A549 (cell line): ENCODE measurements at regions not wholly inside any gene's neighbourhood (a gene's known extent, or its start where the extent isn't known, plus 50 kb on each side); places are given as distances from the start of the nearest gene placed in this dataset.
A peak's percentile ranks its signal among the peaks of the same experiment; 100 is the strongest.

Source experiments
- ATAC-seq, 2 experiments: fragments of 200-7000 bp in 1 of 2; fragments of >200 bp in 1 of 2; cut with Nextera tagmentation in 1 of 2; cut with Tn5 transposase in 1 of 2; 3 replicates each; pipeline versions ENCODE4 v1.8.0 to v1.9.1; 2018 to 2020; ENCODE audit warnings: mild to moderate bottlenecking in 1 of 2, moderate library complexity in 1 of 2
- CTCF ChIA-PET: fragments of 300-600 bp; sonication (Branson Sonifier 250); formaldehyde crosslinking; extraction: SDS; loops from one replicate; lab custom pipeline; 2021; ENCODE audit warnings: antibody characterized with exemption, inconsistent platforms; lab: Yijun Ruan, JAX
- POLR2A ChIA-PET: fragments of 350-600 bp; formaldehyde crosslinking; extraction: SDS; loops from one replicate; lab custom pipeline; 2021; ENCODE audit warnings: antibody characterized with exemption, inconsistent platforms; lab: Yijun Ruan, JAX
- DNase-seq, 2 experiments: peaks; one replicate each; pipeline versions ENCODE4 v3.0.0 to v3.0.0-alpha.2; 2011 to 2016; ENCODE audit warnings: low read depth in 1 of 2, low spot score in 1 of 2
- FAIRE-seq: peaks from 2 replicates; lab custom pipeline; 2011; peaks lifted over from hg19 to GRCh38; lab: Jason Lieb, UNC
- H3K27ac ChIP-seq, 2 experiments: fragments of >200 bp; sonication (Bioruptor Twin); formaldehyde crosslinking; 3 replicates each; pipeline ENCODE4 v1.5.1; 2016 to 2017
- H3K4me1 ChIP-seq: fragments of >200 bp; sonication (Bioruptor Twin); formaldehyde crosslinking; 3 replicates; pipeline ENCODE4 v1.6.1; 2016
- H3K4me2 ChIP-seq: fragments of >200 bp; sonication (Bioruptor Twin); formaldehyde crosslinking; 3 replicates; pipeline ENCODE4 v1.6.1; 2016
- H3K4me3 ChIP-seq: fragments of >200 bp; sonication (Bioruptor Twin); formaldehyde crosslinking; 3 replicates; pipeline ENCODE4 v1.5.1; 2016
- H3K9me3 ChIP-seq: fragments of >200 bp; sonication (Bioruptor Twin); formaldehyde crosslinking; 3 replicates; pipeline ENCODE4 v1.6.1; 2016
- CEBPB ChIP-seq, 2 experiments: fragments of >200 bp in 1 of 2; sonication (Bioruptor Twin) in 1 of 2; formaldehyde crosslinking in 1 of 2; IDR thresholded peaks; 2 replicates each; pipeline ENCODE4 v1.6.1; 2012 to 2016
- EP300 ChIP-seq, 2 experiments: fragments of >200 bp; sonication (Bioruptor Twin); formaldehyde crosslinking; IDR thresholded peaks; 2 replicates in 1 of 2; 3 replicates in 1 of 2; pipeline ENCODE4 v1.6.1; 2016 to 2017
- GATA3 ChIP-seq: IDR thresholded peaks from 2 replicates; pipeline ENCODE4 v1.6.1; 2012; ENCODE audit warnings: borderline replicate concordance
- HEYL ChIP-seq: fragments of 250-450 bp; sonication (Bioruptor Pico); IDR thresholded peaks from 2 replicates; pipeline ENCODE4 v1.8.0; 2021; ENCODE audit warnings: mild to moderate bottlenecking, moderate library complexity
- HOXA7 ChIP-seq: fragments of 250-450 bp; sonication (Bioruptor Pico); IDR thresholded peaks from 2 replicates; pipeline ENCODE4 v1.5.0; 2020; ENCODE audit warnings: mild to moderate bottlenecking, moderate library complexity
- HOXB13 ChIP-seq: fragments of 250-450 bp; sonication (Bioruptor Pico); IDR thresholded peaks from 2 replicates; pipeline ENCODE4 v1.5.0; 2020; ENCODE audit warnings: low read depth, mild to moderate bottlenecking, moderate library complexity
- HOXB5 ChIP-seq: fragments of 250-450 bp; sonication (Bioruptor Pico); IDR thresholded peaks from 2 replicates; pipeline ENCODE4 v1.5.0; 2020; ENCODE audit warnings: mild to moderate bottlenecking, moderate library complexity
- JUN ChIP-seq, 2 experiments: fragments of >200 bp; sonication (Bioruptor Twin); formaldehyde crosslinking; IDR thresholded peaks; 2 replicates in 1 of 2; 3 replicates in 1 of 2; pipeline ENCODE4 v1.6.1; 2016 to 2017
- JUNB ChIP-seq: fragments of >200 bp; sonication (Bioruptor Twin); formaldehyde crosslinking; IDR thresholded peaks from 2 replicates; pipeline ENCODE4 v1.6.1; 2016
- KDM1A ChIP-seq: fragments of 200-600 bp; sonication (generic); IDR thresholded peaks from 2 replicates; pipeline ENCODE4 v1.6.1; 2016; ENCODE audit warnings: low read depth, mild to moderate bottlenecking
- MAZ ChIP-seq: fragments of 150-350 bp; IDR thresholded peaks from 2 replicates; pipeline ENCODE4 v1.6.1; 2014; ENCODE audit warnings: antibody characterized with exemption, low read depth, low read length, borderline replicate concordance
- NPAS2 ChIP-seq: fragments of 250-450 bp; sonication (Bioruptor Pico); IDR thresholded peaks from 2 replicates; pipeline ENCODE4 v1.8.0; 2022; ENCODE audit warnings: mild to moderate bottlenecking, moderate library complexity, borderline replicate concordance
- RNF2 ChIP-seq: fragments of 200-600 bp; sonication (generic); IDR thresholded peaks from 2 replicates; pipeline ENCODE4 v1.6.1; 2016; ENCODE audit warnings: low read depth, mild to moderate bottlenecking, antibody characterized with exemption, moderate library complexity, borderline replicate concordance
- SMC3 ChIP-seq: fragments of >200 bp; sonication (Bioruptor Twin); formaldehyde crosslinking; IDR thresholded peaks from 3 replicates; pipeline ENCODE4 v1.6.1; 2018; ENCODE audit warnings: inconsistent platforms
- SREBF2 ChIP-seq: fragments of 450-650 bp; IDR thresholded peaks from 2 replicates; pipeline ENCODE4 v1.6.1; 2014; ENCODE audit warnings: mild to moderate bottlenecking, moderate library complexity
- TFCP2L1 ChIP-seq: fragments of 250-450 bp; sonication (Bioruptor Pico); IDR thresholded peaks from 2 replicates; pipeline ENCODE4 v1.5.0; 2021; ENCODE audit warnings: mild to moderate bottlenecking
- ZFP36 ChIP-seq: fragments of 450-650 bp; IDR thresholded peaks from 2 replicates; pipeline ENCODE4 v1.6.1; 2014; ENCODE audit warnings: borderline replicate concordance; ENCODE audit not compliant: partially characterized antibody
- WGBS: methylation state at CpG from one replicate; pipeline ENCODE4 v1.1.6; 2017; ENCODE audit errors: missing lambda C conversion rate; 5-methylcytosine and 5-hydroxymethylcytosine counted together
- TF ChIP-seq, protein P1 (sequence below): fragments of 450-650 bp; IDR thresholded peaks from 2 replicates; pipeline ENCODE4 v1.6.1; 2014; ENCODE audit warnings: antibody characterized with exemption
- TF ChIP-seq, protein P2 (sequence below): fragments of 200-600 bp; sonication (generic); IDR thresholded peaks from 2 replicates; pipeline ENCODE4 v1.6.1; 2016; ENCODE audit warnings: antibody characterized with exemption, mild to moderate bottlenecking, moderate library complexity

DNA sequence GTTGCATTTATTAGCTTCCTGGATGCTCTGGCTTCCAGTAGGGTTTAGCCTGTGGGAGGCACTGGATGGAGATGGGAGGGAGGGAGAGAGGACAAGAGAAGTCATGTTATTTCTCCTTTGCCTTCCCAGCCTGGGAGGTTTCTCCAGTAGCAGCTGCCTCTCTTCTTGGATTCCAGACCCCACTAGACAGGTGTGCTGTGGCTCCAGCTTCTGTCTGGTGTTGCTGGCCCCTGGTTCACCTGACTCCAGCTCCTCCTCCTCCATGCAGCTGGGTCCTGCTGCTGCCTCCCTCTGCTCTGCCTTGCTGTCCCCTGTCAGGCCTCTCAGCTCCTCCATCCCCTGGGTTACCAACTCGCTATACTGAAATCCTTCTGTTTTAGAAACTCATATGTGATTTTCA, 188.9 kb upstream of the TNP1 start:
- CTCF ChIA-PET = interaction anchor here (1.0 kb wide), 1 partner anchor 9 kb away, joined by 3 read pairs; no protein-coding TSS in a partner anchor

DNA sequence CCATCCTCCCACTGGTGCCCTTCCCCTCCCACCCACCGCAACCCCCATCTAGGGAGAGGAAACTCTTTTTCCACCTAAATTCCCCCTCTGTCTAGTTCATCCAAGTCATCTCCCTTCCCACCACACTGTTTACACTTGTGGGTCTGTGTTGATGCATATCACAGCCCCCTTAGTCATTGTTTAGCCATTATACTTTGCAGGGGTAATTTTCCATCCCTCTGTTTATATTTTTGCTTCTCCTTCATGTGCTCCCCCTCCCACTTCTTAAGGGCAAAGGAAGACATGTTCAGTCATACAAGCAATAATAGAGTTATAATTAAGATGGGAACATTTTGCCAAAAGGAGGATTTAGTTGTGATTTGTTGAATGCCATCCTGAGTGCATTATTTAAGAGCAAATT, 187.8 kb upstream of the TNP1 start:
- Histone ChIP-seq H3K4me2 (peak overlapping the region; percentile 51), H3K4me1 (peaks cover 24% of the 10 kb centered on the region; the same call in 2 of the 3 replicates), H3K4me3 (no peak overlapping the region), H3K9me3 (no peaks in the 10 kb centered on the region), H3K27ac (peak overlapping the region in 1 of 2 experiments; percentile 46; a peak in 2 of 6 replicates)
- TF ChIP-seq HOXB5 (no peak), SREBF2 (no peak), SMC3 (no peak), KDM1A (no peak), MAZ (no peak)
- TF ChIP-seq, protein P1, sequence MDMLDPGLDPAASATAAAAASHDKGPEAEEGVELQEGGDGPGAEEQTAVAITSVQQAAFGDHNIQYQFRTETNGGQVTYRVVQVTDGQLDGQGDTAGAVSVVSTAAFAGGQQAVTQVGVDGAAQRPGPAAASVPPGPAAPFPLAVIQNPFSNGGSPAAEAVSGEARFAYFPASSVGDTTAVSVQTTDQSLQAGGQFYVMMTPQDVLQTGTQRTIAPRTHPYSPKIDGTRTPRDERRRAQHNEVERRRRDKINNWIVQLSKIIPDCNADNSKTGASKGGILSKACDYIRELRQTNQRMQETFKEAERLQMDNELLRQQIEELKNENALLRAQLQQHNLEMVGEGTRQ = no peak
- ATAC-seq = peak; percentile 37 to 66; a peak in 3 of 6 replicates
- no peak for FAIRE-seq
- WGBS = no CpG with 5 or more reads among the region's 1 CpG
- CTCF ChIA-PET = interaction anchor here (1.0 to 1.4 kb wide), 2 partner anchors 8 to 13 kb away, joined by 3 read pairs; no protein-coding TSS in a partner anchor
- DNase-seq = peak in 1 of 2 experiments; percentile 51
- POLR2A ChIA-PET = no interaction called here

More for the DNA sequence above, 188.9 kb upstream of the TNP1 start:
- 78% methylated on average over 1 of the region's 1 CpG for WGBS
- DNase-seq (no peak), FAIRE-seq (no peak), ATAC-seq (no peak)
- POLR2A ChIA-PET = no interaction called here
- Histone ChIP-seq H3K27ac (no peak overlapping the region), H3K9me3 (no peaks in the 10 kb centered on the region), H3K4me1 (peaks cover 24% of the 10 kb centered on the region; the same call in 2 of the 3 replicates), H3K4me3 (no peak overlapping the region), H3K4me2 (no peak overlapping the region)
- TF ChIP-seq HEYL (CRISPR knock-in tag) (no peak), GATA3 (no peak)

DNA sequence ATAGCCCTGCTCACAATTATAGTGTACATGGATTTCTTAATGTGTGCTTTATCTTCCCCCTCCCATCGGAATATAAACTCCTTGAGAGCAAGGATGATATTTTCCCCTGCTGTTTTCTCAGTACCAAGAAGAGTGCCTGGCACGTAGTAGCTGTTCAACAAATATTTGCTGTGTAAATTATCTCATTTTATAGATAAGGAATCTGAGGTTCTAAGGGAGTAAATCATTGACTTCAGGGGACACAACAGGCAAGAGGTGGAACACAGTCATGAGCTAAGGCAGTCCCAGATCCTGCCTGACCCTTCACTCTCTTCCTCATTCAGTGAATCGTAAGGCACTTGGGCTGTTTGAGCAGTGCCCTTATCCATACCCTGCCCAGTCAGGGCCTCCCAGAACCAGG, 187.3 kb upstream of the TNP1 start:
- TF ChIP-seq GATA3 (peak; percentile 77), JUNB (no peak)
- peak overlapping the region in 1 of 2 experiments; percentile 46; a peak in 2 of 6 replicates for H3K27ac ChIP-seq
- no peaks in the 10 kb centered on the region for H3K9me3 ChIP-seq
- 5% methylated on average over 3 of the region's 3 CpGs for WGBS
- DNase-seq (peak; percentile 8 to 66), ATAC-seq (peak; percentile 83 to 88), FAIRE-seq (no peak)
- no peak overlapping the region for H3K4me3 ChIP-seq
- H3K4me1 ChIP-seq = peaks cover 24% of the 10 kb centered on the region; the same call in 2 of the 3 replicates
- POLR2A ChIA-PET = no interaction called here
- peak overlapping the region; percentile 51 for H3K4me2 ChIP-seq
- CTCF ChIA-PET = interaction anchor here (1.4 kb wide), 1 partner anchor 13 kb away, joined by 3 read pairs; no protein-coding TSS in a partner anchor

DNA sequence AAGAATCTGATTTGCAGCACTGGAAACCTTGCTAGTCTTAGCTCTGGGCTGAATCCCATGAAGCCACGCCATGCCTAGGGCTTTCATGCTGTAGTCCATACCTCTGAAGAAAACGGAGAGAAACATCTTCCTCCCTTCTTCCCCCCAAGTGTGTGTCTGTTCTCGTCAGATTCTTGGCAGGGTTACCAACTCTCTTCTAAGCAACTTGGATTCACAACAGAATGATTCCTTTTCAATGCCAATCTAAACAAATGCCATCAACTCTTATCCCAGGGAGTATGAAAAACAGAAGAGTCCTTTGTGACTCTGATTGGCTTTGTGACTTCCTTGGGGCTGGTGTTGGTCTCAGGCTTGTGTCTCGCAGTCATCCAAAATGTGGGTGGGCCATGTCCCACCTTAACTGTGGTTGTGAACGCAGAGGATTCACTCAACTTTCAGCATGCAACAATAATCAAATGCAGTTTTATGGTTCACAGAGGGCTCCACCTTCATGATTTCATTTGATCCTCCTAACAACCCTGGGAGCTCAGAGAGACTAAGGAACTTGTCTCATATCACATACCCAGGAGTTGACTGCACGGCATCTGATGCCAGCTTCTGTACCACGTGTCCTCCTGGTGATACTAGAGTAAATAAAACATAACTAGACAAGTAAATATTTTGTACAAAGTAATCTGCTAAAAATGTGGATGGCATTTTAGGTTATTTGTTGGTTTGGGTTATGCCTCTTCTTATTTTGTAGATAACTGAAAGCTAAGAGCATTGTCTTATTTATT, 186.0 kb upstream of the TNP1 start:
- ChIA-PET CTCF (interaction anchor here (0.6 kb wide), 1 partner anchor 261 kb away, joined by 3 read pairs; no protein-coding TSS in a partner anchor), POLR2A (no interaction called here)
- ATAC-seq (peak in 1 of 2 experiments; percentile 16; a peak in 1 of 6 replicates), FAIRE-seq (no peak), DNase-seq (peak in 1 of 2 experiments; percentile 43)
- H3K4me3 ChIP-seq = no peak overlapping the region
- H3K9me3 ChIP-seq = no peaks in the 10 kb centered on the region
- WGBS = 53% methylated on average over 7 of the region's 7 CpGs
- H3K27ac ChIP-seq = no peak overlapping the region; a peak in 1 of 6 replicates
- peak overlapping the region; percentile 51; the same call in 2 of the 3 replicates for H3K4me2 ChIP-seq
- H3K4me1 ChIP-seq = peaks cover 24% of the 10 kb centered on the region; the same call in 2 of the 3 replicates
- TF ChIP-seq NPAS2 (CRISPR knock-in tag) = no peak
- TF ChIP-seq, protein P1 = peak; percentile 33; the same call in 1 of the 2 replicates
- TF ChIP-seq EP300 (IDR thresholded peaks at IDR 0.05) = no peak
- TF ChIP-seq, all 56 proteins: peak for 1

DNA sequence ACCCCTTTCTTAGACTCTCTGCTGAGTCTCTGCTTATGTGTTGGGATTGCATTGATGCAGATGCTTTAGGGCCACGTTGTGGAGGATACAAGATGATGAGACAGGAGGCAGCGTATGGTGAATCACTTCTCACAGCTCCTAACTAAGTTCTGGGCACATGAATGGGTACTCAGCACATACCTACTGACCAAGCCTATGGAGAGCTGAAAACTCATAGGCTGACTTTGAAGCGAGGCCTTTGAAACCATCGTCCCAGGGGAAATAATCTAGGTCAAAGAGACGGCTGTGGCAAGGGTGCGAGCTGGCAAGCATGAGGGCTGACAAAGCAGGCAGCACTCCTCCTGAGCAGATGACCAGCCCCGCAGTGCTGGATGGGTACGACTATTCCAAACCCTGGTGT, 180.2 kb upstream of the TNP1 start:
- ChIA-PET POLR2A (no interaction called here), CTCF (interaction anchor here (1.1 kb wide), 1 partner anchor 10 kb away, joined by 3 read pairs; no protein-coding TSS in a partner anchor)
- DNase-seq = no peak
- no peak overlapping the region for H3K4me3 ChIP-seq
- ATAC-seq = no peak
- no peak overlapping the region for H3K4me2 ChIP-seq
- no peaks in the 10 kb centered on the region for H3K9me3 ChIP-seq
- 70% methylated on average over 8 of the region's 8 CpGs for WGBS
- H3K4me1 ChIP-seq = no peaks in the 10 kb centered on the region
- no peak for FAIRE-seq
- H3K27ac ChIP-seq = no peak overlapping the region
- TF ChIP-seq HOXA7 (CRISPR knock-in tag) (no peak), TFCP2L1 (CRISPR knock-in tag) (no peak), HOXB13 (CRISPR knock-in tag) (no peak), JUN (IDR thresholded peaks at IDR 0.05) (no peak), KDM1A (no peak), RNF2 (no peak), MAZ (no peak), CEBPB (IDR thresholded peaks at IDR 0.05) (no peak), ZFP36 (no peak), EP300 (IDR thresholded peaks at IDR 0.05) (no peak)
- TF ChIP-seq, protein P2, sequence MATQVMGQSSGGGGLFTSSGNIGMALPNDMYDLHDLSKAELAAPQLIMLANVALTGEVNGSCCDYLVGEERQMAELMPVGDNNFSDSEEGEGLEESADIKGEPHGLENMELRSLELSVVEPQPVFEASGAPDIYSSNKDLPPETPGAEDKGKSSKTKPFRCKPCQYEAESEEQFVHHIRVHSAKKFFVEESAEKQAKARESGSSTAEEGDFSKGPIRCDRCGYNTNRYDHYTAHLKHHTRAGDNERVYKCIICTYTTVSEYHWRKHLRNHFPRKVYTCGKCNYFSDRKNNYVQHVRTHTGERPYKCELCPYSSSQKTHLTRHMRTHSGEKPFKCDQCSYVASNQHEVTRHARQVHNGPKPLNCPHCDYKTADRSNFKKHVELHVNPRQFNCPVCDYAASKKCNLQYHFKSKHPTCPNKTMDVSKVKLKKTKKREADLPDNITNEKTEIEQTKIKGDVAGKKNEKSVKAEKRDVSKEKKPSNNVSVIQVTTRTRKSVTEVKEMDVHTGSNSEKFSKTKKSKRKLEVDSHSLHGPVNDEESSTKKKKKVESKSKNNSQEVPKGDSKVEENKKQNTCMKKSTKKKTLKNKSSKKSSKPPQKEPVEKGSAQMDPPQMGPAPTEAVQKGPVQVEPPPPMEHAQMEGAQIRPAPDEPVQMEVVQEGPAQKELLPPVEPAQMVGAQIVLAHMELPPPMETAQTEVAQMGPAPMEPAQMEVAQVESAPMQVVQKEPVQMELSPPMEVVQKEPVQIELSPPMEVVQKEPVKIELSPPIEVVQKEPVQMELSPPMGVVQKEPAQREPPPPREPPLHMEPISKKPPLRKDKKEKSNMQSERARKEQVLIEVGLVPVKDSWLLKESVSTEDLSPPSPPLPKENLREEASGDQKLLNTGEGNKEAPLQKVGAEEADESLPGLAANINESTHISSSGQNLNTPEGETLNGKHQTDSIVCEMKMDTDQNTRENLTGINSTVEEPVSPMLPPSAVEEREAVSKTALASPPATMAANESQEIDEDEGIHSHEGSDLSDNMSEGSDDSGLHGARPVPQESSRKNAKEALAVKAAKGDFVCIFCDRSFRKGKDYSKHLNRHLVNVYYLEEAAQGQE = no peak
